Left ventricle myocardium superior (tissue), 1 donor: ENCODE measurements at regions not wholly inside any gene's neighbourhood (a gene's known extent, or its start where the extent isn't known, plus 50 kb on each side); places are given as distances from the start of the nearest gene placed in this dataset.
"Not testable (repeated sequence)": the region's sequence is repeated elsewhere in the genome, so short reads cannot be mapped to it uniquely, and the experiment has no call there.

ENCODE experiments used
- ATAC-seq: fragments of 200-7000 bp; cut with Tn5 transposase; one replicate; pipeline ENCODE4 v1.9.1; 2020; ENCODE audit warnings: mild to moderate bottlenecking, moderate library complexity
- DNase-seq: peaks from one replicate; pipeline ENCODE4 v3.0.0-alpha.2; 2020
- intact Hi-C: fragments of 100-400 bp; cut with micrococcal nuclease; formaldehyde crosslinking; loops from one replicate; pipeline ENCODE4 v1.11.0; 2022
- donor health status: DM: no; HTN: yes; CAD: no; lungs with severe emphysema.

DNA sequence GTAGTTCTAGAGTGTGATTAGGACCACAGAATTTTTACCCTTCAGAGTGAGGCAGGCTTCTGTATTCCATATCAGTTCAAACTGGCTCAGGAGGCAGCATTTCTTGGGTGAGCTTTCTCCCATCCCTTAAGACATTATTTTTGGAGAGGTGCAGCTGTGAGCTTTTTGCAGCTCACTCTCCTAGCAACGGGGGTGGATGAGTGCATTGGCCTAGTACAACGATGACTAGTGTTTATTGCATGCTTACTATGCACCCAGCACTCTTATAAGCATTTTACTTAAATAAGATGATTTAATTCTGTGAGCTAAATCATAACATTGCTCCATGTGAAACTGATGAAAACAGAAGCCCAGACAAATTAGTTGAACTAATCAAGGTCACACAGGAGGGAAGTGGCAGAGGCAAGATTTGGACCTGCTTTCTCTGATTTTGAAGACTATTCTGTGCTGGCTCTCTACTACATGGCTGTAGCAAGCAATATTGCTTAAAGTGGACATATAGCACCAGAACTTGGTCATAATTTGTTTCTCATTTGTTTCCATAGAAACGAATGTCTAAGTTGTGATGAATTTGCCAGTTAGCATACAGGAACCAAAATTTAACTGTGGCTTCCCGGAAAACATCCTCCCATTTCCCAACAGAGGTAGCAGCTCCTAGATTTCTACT, 372.1 kb upstream of the RIOK2 start:
- DNase-seq = no peak
- intact Hi-C loops = no loop called here
- no peak for ATAC-seq

DNA sequence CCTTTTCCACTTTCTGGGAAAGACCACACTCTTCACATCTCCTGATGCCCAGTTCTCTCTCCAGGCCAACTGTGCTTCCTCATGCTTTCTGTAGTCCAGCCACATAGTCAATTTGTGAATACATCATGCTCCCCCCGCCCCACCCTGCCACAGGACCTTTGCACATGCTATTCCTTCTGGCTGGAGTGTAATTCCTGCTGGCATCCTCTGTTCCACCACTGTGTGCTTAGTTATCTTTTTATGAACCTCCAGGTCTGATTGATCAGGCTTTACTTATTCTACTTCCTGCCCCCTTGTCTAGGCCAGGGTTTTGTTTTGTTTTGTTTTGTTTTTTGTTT, 372.6 kb upstream of the RIOK2 start:
- intact Hi-C loops = no loop called here
- DNase-seq = no peak
- ATAC-seq = no peak

DNA sequence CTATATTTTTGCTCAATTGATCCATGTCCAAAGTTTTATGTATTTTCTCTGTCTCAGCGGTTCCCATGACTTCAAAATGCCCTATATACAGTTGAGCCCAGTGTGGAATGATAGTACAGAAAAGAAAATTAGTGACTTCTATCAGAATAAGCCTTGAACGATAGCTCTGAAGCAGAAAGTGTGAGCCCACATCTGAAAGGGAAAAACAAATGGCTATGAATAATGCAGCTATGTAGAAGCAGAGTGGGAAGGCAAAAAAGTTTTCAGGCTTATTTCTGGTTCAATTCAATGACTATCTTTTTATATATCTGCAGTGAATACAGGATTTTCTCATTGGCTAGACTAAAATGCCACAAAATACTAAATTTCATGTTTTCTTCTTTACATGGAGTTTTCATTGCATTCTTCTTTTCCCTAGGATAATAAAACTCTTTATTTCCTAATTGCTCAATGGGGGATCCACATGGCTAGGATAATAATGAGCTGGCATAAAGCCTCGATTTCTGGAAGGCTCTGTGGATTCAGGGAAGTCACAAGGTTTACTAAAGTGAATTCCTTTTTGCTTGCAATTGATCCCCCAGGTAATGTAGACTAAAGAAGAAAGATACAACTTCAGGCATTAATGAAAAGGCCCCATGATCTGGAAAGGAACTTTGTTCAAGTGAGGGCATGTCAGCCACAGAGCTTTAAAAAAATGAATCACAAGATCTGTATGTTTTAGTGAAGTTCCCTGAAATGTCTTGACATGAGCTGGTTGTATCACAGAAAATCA, 377.0 kb upstream of the RIOK2 start:
- intact Hi-C loops = no loop called here
- ATAC-seq (no peak), DNase-seq (no peak)

DNA sequence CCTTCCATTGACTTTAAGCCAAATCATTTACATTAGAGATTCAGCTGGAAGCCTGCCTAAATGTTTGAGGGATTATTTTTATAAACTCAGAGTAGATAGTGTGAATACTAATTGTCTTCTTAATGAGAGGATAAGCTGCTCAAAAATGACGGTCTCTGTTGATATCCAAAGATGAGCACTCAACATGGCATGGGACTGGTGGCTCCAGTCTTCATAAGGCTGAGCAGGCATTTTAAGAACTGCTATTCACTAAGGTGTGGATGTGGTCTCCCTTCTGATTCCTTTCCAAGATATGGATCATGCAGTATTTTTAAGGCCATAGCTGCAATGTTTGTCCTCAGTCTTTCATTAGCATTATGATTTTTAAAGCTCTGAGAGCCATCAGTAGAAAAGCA, 377.5 kb upstream of the RIOK2 start:
- ATAC-seq (no peak), DNase-seq (no peak)
- intact Hi-C loops = no loop called here

DNA sequence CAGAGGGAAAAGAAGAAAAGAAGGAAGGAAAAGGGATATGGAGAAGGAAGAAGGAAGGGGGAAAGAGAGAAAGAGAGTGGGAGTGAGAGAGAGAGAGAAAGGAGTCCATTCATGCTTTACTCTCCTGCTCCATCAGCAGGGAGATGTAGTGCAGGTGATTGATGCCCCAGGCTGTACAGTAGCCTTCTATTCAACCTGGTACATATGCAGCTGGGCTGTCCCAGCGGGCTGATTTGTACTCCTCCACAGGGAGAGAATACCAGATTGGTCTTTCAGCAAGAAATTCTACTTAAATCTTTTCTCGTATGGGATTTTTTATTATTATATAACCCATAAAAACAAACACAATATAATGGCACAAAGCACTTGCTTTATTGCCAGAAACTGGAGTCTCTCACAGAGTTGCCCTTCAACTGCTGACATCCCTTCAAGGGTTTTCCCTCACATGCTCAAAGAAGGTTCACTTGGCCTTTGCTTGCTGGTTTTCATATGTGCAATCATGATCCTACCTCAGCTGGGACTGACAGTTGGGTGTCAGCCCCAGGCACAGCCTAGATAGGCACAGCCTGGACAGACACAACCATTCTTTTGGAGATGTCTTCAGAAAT, 380.1 kb upstream of the RIOK2 start:
- DNase-seq (no peak), ATAC-seq (no peak)
- intact Hi-C loops = no loop called here

DNA sequence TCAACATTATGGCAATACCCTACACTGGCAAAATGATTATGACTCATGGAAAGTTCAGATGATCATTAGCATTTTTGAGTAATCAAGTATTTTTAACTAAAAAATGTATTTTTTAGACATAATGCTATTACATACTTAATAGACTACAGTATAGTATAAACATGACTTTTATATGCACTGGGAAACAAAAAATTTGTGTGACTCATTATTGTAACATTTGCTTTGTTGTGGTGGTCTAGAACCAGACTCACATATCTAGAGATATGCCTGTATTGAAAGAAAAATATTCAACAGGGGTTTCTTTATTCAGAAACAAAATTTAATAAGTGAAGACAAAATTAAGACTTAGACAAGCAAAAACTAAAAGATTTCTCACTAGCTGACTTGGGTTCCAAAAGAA, 385.3 kb upstream of the RIOK2 start:
- no peak for DNase-seq
- intact Hi-C loops = no loop called here
- ATAC-seq = no peak

DNA sequence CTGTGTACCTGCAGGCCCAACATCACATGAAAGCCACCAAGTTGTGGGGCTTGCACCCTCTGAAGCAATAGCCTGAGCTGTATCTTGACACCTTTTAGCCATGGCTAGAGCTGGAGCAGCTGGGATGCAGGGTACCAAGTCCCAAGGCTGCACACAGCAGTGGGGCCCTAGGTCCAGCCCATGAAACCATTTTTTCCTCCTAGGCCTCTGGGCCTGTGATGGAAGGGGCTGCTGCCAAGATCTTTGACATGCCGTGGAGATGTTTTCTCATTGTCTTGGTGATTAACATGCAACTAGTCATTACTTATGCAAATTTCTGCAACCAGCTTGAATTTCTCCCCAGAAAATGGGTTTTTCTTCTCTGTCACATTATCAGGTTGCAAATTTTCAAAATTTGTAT, 387.2 kb upstream of the RIOK2 start:
- DNase-seq = no peak
- intact Hi-C loops = no loop called here
- no peak for ATAC-seq

DNA sequence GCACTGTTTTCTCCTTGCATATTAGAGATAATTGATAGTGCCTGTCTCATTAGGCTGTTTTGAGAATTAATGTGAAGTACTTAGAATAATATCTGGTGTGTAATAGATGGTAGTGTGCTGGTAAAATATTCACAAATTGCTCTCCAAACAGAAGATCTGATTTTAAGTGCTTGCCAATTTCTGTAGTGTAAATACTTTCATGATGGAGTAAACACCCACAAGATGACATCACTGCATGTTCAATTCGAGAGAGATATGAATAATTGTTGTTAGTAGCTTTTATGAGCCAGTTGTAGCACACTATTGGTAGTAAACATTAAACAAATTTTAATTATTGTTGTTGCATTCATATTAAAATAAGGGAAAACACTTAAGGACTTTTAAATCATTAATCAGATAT, 392.3 kb upstream of the RIOK2 start:
- intact Hi-C loops = no loop called here
- ATAC-seq (no peak), DNase-seq (no peak)

DNA sequence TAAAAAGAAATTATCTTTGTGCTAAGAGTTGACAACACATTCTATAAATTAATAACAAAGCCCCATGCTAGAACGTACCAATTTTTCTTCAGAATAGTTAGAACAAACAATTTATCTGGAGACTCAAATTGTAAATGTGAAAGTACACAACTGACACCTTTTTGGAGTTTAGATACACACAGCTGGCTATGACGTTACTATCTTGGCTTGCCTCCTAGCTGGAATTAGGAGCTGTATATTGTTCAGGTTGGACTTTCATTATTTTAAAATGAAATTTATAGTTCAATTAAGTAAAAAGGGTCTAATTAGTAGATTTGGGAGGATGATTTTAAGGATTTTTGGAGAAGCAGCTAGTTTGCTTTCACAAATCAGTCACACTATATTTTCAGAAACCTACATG, 393.9 kb upstream of the RIOK2 start:
- no peak for ATAC-seq
- intact Hi-C loops = no loop called here
- no peak for DNase-seq

DNA sequence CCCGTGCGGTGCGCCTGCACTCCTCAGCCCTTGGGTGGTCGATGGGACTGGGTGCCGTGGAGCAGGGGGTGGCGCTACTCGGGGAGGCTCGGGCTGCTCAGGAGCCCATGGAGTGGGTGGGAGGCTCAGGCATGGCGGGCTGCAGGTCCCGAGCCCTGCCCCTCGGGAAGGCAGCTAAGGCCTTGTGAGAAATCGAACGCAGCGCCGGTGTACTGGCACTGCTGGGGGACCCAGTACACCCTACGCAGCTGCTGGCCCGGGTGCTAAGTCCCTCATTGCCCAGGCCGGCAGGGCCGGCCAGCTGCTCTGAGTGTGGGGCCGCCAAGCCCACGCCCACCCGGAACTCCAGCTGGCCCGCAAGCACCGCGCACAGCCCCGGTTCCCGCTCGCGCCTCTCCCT, 396.9 kb upstream of the RIOK2 start:
- DNase-seq, intact Hi-C loops, ATAC-seq: not testable (repeated sequence)

DNA sequence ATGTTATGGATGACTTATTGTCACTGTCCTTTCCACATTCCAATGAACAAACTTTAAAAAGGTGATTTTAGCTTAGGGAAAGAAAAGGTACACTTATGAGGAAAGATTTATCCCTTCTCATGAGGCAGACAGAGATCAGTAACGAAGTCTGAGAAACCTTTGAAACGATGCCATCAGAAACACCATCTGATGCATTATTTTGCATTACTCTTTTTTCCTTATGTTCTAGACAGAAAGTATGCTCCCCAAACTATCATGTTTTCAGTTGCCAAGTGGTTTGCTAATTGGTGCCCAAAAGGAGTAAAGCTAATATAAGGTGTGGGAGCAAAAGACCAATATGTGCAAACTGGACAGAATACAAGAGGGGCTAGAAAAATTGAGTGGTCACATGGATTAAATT, 397.7 kb upstream of the RIOK2 start:
- intact Hi-C loops = no loop called here
- DNase-seq (no peak), ATAC-seq (no peak)

DNA sequence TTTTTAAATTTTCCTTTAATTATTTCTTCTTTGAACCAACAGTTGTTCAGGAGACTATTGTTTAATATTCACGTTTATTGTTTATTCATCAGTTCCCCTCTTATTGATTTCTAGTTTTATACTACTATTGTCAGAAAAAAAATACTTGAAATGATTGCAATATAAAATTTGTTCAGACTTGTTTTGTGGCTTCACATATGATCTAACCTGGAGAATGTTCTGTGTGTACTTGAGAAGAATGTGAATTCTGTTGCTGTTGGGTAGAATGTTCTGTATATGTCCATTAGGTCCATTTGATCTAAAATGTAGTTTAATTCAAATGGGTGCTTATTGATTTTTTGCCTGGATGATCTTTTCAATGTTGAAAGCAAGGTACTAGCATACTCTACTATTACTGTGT, 408.7 kb upstream of the RIOK2 start:
- DNase-seq (no peak), ATAC-seq (no peak)
- intact Hi-C loops = no loop called here

DNA sequence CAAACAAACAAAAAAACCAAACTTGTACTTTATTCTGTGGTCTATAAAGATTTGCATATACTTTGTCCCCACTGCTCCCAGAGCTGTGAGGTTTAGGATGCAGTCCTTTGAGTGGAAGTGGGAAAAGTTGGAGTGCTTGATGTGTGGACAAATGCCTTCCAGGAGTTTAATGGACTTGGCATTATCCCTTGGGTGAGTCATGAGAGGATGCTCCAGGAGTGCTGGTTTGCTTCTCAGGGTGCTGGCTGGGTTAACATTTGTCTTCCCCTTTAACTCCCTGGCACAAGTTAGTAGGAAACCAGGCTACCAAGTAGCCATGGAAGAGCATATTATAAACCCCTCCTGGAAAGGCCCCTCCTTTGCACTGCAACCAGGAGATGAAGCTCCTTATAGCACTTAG, 417.4 kb upstream of the RIOK2 start:
- intact Hi-C loops = no loop called here
- no peak for DNase-seq
- ATAC-seq = no peak

DNA sequence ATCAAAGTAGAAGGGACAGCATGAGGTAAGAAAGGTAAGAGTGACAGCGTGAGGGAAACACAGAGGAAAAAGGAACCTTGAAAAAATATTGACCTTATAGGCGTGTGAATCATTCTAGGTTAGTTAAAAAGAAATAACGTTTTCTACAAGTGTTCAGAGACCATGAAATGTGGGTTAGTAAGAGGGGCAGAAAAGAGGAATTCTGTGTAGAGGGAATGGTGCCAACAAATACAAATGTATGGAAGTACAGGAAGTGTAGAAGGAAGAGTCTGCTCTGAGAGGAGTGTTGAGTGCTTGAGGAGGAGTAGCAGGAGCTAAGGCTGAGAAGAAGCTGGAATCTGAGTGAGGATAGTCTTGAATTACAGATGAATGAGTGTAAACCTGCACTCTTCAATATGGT, 418.6 kb upstream of the RIOK2 start:
- ATAC-seq (no peak), DNase-seq (no peak)
- intact Hi-C loops = no loop called here

DNA sequence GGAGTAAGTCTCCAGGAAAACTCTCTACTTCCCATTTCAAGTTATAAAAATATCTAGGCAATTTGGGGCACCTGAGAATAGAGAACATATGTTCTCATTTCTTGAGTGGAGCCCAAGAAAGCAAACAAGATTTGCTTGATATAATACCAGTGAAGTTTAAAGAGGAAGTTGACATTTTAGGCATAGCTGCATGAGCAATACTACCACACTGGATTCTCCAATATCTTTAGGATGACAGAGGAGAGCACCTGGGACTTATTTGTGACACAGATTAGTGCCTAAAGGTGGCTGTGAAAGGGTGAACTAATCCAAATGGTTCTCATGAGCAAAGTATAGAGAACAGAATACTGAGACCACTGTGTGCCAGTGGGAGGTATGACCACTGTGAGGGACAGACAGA, 423.5 kb upstream of the RIOK2 start:
- intact Hi-C loops = no loop called here
- no peak for DNase-seq
- ATAC-seq = no peak

DNA sequence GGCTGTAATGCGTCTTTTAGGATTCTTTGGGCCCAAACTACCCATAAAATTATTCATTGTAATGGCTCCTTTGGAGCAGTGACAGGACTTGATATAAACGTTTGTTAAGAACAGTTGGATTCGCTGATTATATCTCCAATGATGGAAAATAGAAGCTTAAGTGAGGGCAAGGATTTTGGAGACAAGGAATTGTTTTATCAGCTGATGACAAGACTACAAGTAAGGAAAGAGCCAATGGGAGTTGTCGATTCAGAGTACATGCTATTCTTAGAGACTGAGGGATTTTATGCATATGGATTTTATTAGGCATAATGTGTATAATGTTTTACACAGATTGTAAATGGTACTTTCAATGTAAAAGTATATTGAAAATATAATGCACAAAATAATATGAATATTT, 425.5 kb upstream of the RIOK2 start:
- intact Hi-C loops = no loop called here
- DNase-seq = no peak
- no peak for ATAC-seq

DNA sequence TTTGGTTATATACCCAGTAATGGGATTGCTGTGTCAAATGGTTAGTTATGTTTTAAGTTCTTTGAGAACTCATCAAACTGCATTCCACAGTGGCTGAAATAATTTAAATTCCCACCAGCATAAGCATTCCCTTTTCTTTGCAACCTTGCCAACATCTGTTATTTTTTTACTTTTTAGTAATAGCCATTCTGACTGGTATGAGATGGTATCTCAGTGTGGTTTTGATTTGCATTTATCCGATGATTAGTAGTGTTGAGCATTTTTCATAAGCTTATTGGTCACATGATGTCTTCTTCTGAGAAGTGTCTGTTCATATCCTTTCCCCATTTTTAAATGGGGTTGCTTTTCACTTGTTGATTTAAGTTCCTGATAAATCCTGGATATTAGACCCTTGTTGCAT, 435.7 kb upstream of the RIOK2 start:
- ATAC-seq (no peak), DNase-seq (no peak)
- intact Hi-C loops = no loop called here

DNA sequence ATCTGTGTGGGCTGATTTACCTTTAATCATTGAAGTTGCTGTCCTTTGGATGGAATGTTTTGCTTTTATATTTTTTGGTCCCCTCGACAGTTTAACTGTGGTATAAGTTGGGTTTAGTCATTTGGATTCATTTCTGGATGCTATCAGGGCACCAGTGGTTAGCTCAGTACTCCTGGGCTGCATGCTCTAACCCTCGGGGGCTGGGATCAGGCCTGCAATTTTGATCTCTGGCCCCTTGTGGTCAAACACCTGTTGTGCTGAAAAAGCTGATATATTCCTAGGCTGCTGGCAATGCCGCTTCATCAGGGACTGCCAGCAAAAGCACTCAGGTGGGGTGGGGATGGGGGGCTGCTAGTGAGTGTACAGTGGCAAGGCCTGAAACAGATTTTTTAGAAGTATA, 440.4 kb upstream of the RIOK2 start:
- intact Hi-C loops = no loop called here
- no peak for ATAC-seq
- no peak for DNase-seq

DNA sequence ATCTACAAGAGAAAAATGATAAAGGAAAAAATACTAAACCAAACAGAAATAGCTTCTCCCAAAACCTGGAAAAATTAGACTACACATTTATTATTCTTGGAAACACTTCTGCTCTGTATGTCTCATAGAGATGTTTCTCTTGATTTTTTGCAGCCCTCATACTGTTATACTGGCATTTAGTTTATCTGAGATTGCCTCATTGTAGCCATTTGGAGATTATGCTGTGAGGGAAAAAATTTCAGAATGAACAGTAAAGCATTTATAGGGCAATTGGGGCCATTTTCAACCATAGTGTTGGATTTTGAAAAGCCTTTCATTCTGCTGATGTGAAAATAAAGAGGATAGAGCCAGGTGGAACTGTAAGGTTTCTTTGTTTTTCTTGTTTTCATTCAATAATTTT, 441.8 kb upstream of the RIOK2 start:
- no peak for DNase-seq
- ATAC-seq = no peak
- intact Hi-C loops = no loop called here

DNA sequence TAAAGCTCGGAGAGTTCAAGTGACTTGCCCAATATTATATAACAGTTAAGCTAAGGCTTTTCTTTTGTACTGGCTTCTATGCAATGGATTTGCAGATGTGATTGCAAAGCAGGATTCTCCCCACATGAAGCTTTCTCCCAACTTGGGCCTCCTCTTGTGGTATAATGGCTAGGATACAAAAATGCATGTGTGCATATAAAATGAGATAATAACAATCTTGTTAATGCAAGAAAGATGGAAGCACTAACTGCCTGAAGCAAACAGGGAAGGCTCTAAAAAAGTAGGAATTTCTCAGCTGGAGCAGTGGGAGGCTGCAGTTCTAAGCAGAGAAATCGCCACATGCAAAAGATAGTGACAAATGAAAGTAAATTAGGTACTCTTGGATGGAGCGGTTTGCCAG, 444.2 kb upstream of the RIOK2 start:
- intact Hi-C loops = no loop called here
- DNase-seq (no peak), ATAC-seq (no peak)

DNA sequence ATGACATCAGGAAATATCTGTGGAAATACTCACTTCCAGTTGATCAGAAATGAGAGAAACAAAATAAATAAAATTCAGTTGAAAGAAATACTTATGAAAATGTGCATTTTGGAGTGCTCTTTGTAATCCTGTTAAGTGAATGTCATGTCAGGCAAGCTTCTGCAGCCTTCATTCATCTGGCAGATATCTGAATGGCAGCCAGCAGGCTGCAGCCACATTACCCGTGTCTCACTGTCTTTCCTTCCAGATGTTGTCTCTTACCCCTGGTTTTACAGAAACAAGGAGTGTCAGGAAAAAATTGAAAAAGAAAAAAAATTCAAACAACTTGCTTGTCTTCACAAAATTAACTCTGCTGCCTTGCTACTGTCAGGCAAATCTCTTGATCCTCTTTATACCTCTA, 445.0 kb upstream of the RIOK2 start:
- ATAC-seq (no peak), DNase-seq (no peak)
- intact Hi-C loops = no loop called here
